CD4-positive, CD25-positive, alpha-beta regulatory T cell (primary cell): ENCODE measurements at regions not wholly inside any gene's neighbourhood (a gene's known extent, or its start where the extent isn't known, plus 50 kb on each side); places are given as distances from the start of the nearest gene placed in this dataset.
A peak's percentile ranks its signal among the peaks of the same experiment; 100 is the strongest.

Source experiments
- ATAC-seq, 2 donors: fragments of 150-1000 bp; cut with Tn5 transposase; one replicate each; pipeline ENCODE4 v1.10.0; 2021; ENCODE audit warnings: low read depth in 2 of 2, moderate number of reproducible peaks in 2 of 2, moderate library complexity in 1 of 2
- DNase-seq, 3 donors: peaks; one replicate each; pipeline versions ENCODE4 v3.0.0 to v3.0.0-alpha.2; 2012 to 2022; ENCODE audit warnings: mixed read lengths in 1 of 3
- H3K27ac ChIP-seq: one replicate; pipeline ENCODE4 v1.7.0; 2013; ENCODE audit warnings: mild to moderate bottlenecking, low read length; ENCODE audit not compliant: insufficient read depth, poor library complexity, severe bottlenecking
- H3K27me3 ChIP-seq: one replicate; pipeline ENCODE4 v1.7.0; 2013; ENCODE audit warnings: low read length; ENCODE audit not compliant: control insufficient read depth, insufficient read depth
- H3K36me3 ChIP-seq: one replicate; pipeline ENCODE4 v1.7.0; 2013; ENCODE audit warnings: mild to moderate bottlenecking, low read length, moderate library complexity; ENCODE audit not compliant: control insufficient read depth, insufficient read depth
- H3K4me1 ChIP-seq: 2 replicates; pipeline ENCODE4 v1.7.0; 2013; ENCODE audit warnings: mild to moderate bottlenecking, low read length; ENCODE audit not compliant: insufficient read depth, control insufficient read depth, poor library complexity, severe bottlenecking
- H3K4me3 ChIP-seq: one replicate; pipeline ENCODE4 v1.7.0; 2013; ENCODE audit warnings: low read depth, mild to moderate bottlenecking, low read length, moderate library complexity
- H3K9me3 ChIP-seq, 2 experiments: 1 replicate in 1 of 2; 2 replicates in 1 of 2; pipeline ENCODE4 v1.7.0; 2013; ENCODE audit warnings: low read length in 2 of 2, mild to moderate bottlenecking in 1 of 2, moderate library complexity in 1 of 2; ENCODE audit not compliant: control insufficient read depth in 2 of 2
- H3K27ac Mint-ChIP-seq, 3 donors: one replicate each; pipeline ENCODE4 v1.8.0; 2020 to 2022; ENCODE audit warnings: mild to moderate bottlenecking in 3 of 3, mixed read lengths in 3 of 3, moderate library complexity in 2 of 3
- H3K27me3 Mint-ChIP-seq: one replicate; pipeline ENCODE4 v1.8.0; 2022; ENCODE audit warnings: mild to moderate bottlenecking, mixed read lengths
- H3K36me3 Mint-ChIP-seq: one replicate; pipeline ENCODE4 v1.8.0; 2020; ENCODE audit warnings: mixed read lengths
- H3K4me1 Mint-ChIP-seq, 4 donors: one replicate each; pipeline ENCODE4 v1.8.0; 2020 to 2022; ENCODE audit warnings: mixed read lengths in 4 of 4, mild to moderate bottlenecking in 1 of 4
- H3K4me3 Mint-ChIP-seq, 4 donors: one replicate each; pipeline ENCODE4 v1.8.0; 2020 to 2022; ENCODE audit warnings: mild to moderate bottlenecking in 4 of 4, mixed read lengths in 4 of 4, moderate library complexity in 3 of 4
- H3K9me3 Mint-ChIP-seq, 7 donors: one replicate each; pipeline ENCODE4 v1.8.0; 2020 to 2022; ENCODE audit warnings: mixed read lengths in 7 of 7, mild to moderate bottlenecking in 3 of 7, moderate library complexity in 2 of 7

DNA sequence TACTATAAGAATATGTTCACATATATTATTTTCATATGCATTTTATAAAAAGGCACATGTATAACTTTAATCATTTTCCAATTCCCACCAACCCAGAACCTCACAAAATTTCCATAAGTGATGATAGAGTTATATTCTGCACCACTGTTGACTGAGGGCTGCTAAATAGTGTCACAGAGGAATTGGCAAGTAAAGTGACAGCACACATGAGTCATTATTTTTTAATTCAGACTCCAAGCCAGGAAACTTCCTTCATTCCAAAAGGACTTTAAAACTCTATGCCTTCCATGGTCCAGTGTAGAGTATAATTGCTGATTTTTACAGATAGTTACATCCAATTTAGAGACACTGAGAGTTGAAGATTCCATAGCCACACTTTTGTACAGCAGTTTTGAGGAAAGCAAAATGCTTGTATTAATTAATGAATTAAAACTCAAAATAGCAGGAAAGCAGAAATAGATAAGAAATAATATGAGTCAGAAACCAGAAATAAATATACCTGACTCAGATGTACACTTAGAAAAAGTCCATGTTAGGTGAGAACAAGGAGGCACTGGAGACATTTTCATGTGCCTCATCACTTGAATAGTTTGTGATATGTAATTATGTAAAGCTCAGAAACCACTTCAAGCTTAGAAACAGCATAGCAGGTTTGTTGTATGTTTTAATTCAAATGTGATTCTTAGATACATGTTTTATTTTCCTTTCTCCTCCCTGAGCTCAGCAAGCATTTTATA is 425.2 kb upstream of the OPRM1 start:
- ATAC-seq (no peak), DNase-seq (no peak)
- H3K36me3 Mint-ChIP-seq = no peaks in the 10 kb centered on the region
- H3K9me3 ChIP-seq = no peaks in the 10 kb centered on the region
- H3K4me3 Mint-ChIP-seq = no peak overlapping the region
- no peaks in the 10 kb centered on the region for H3K36me3 ChIP-seq
- no peak overlapping the region for H3K27ac Mint-ChIP-seq
- H3K27ac ChIP-seq = no peak overlapping the region
- no peaks in the 10 kb centered on the region for H3K4me1 ChIP-seq
- no peak overlapping the region for H3K4me3 ChIP-seq
- H3K27me3 ChIP-seq = no peaks in the 10 kb centered on the region
- H3K27me3 Mint-ChIP-seq = no peaks in the 10 kb centered on the region
- no peaks in the 10 kb centered on the region for H3K9me3 Mint-ChIP-seq
- no peaks in the 10 kb centered on the region for H3K4me1 Mint-ChIP-seq

DNA sequence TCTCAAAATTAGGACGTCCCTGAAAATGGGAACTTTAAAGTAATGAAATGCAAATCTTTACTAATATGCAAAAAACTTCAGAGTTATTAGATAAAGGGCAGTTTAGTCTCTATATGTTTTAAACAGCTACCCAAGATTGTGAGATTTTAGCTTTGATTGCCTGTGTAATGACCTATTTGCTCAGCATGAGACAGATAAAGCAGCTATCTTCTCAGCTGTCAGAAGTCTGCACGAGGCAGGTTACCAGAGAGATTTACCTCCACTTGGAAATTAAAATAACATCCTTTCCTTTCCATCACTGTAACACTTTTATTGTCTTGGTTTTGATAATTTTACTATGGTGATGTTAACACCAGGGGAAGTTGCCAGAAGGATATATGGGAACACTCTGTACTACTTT is 436.6 kb upstream of the OPRM1 start:
- H3K9me3 Mint-ChIP-seq = peaks cover 0 to 4% (median 0%) of the 10 kb centered on the region in 7 donors
- H3K4me3 Mint-ChIP-seq = no peak overlapping the region
- no peaks in the 10 kb centered on the region for H3K27me3 ChIP-seq
- no peaks in the 10 kb centered on the region for H3K4me1 Mint-ChIP-seq
- H3K9me3 ChIP-seq = no peaks in the 10 kb centered on the region
- no peaks in the 10 kb centered on the region for H3K4me1 ChIP-seq
- no peaks in the 10 kb centered on the region for H3K36me3 Mint-ChIP-seq
- H3K36me3 ChIP-seq = no peaks in the 10 kb centered on the region
- no peaks in the 10 kb centered on the region for H3K27me3 Mint-ChIP-seq
- no peak overlapping the region for H3K27ac Mint-ChIP-seq
- ATAC-seq = no peak
- no peak overlapping the region for H3K4me3 ChIP-seq
- DNase-seq = no peak
- no peak overlapping the region for H3K27ac ChIP-seq

DNA sequence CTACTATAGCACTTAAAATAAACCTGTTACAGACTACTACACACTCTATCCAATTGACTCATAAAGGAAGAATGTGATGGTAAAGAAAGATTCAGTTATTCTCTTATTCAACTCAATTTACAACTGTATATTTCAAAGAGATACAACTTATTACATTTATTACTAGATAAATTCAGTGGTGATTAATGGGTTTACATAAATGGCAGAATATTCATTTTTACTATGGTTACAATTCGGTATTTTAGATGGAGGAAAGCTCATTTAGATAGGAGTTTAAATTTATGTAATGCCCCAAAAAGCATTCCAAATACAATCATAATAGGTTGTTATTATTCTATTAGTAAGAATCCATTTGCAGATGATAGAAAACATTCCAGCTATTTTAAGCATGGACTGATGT is 439.1 kb upstream of the OPRM1 start:
- Histone ChIP-seq H3K9me3 (no peaks in the 10 kb centered on the region), H3K27me3 (no peaks in the 10 kb centered on the region), H3K4me1 (no peaks in the 10 kb centered on the region), H3K27ac (no peak overlapping the region), H3K4me3 (no peak overlapping the region), H3K36me3 (no peaks in the 10 kb centered on the region)
- ATAC-seq (no peak), DNase-seq (no peak)
- no peaks in the 10 kb centered on the region for H3K4me1 Mint-ChIP-seq
- H3K9me3 Mint-ChIP-seq = peaks cover 0 to 3% (median 0%) of the 10 kb centered on the region in 7 donors
- no peak overlapping the region for H3K27ac Mint-ChIP-seq
- H3K36me3 Mint-ChIP-seq = no peaks in the 10 kb centered on the region
- H3K27me3 Mint-ChIP-seq = no peaks in the 10 kb centered on the region
- no peak overlapping the region for H3K4me3 Mint-ChIP-seq

DNA sequence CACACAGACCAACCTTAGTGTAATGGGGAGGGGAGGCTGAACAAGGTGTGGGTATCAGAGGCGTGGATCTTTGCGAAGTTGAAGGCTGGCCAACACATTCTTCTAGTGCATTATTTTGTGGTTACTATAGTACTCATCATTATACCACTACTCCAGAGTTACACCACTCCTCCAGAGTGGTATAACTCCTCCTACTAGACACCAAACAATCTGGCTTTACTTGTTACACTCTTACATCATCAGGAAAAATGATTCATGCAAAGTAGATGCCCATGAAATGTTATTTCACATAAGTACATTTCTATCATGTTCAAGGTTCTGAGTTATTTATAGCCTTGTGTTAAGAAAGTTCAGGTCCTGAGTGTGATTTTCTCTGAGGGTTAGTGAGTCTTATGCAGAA is 443.1 kb upstream of the OPRM1 start:
- H3K4me1 ChIP-seq = no peaks in the 10 kb centered on the region
- no peak overlapping the region for H3K27ac ChIP-seq
- DNase-seq (no peak), ATAC-seq (no peak)
- Mint-ChIP-seq H3K4me1 (no peaks in the 10 kb centered on the region), H3K27ac (no peak overlapping the region), H3K4me3 (no peak overlapping the region), H3K27me3 (no peaks in the 10 kb centered on the region), H3K36me3 (no peaks in the 10 kb centered on the region), H3K9me3 (peaks cover 0 to 7% (median 2%) of the 10 kb centered on the region in 7 donors)
- H3K36me3 ChIP-seq = no peaks in the 10 kb centered on the region
- no peaks in the 10 kb centered on the region for H3K9me3 ChIP-seq
- no peaks in the 10 kb centered on the region for H3K27me3 ChIP-seq
- H3K4me3 ChIP-seq = no peak overlapping the region

- H3K4me3 ChIP-seq = no peak overlapping the region
- H3K27ac ChIP-seq = no peak overlapping the region
- no peaks in the 10 kb centered on the region for H3K4me1 ChIP-seq
- H3K9me3 ChIP-seq = no peaks in the 10 kb centered on the region
- Mint-ChIP-seq H3K27ac (no peak overlapping the region), H3K27me3 (no peaks in the 10 kb centered on the region), H3K9me3 (peaks cover 0 to 10% (median 2%) of the 10 kb centered on the region in 7 donors), H3K4me3 (no peak overlapping the region), H3K36me3 (no peaks in the 10 kb centered on the region), H3K4me1 (no peaks in the 10 kb centered on the region)
- no peak for DNase-seq
- no peaks in the 10 kb centered on the region for H3K27me3 ChIP-seq
- H3K36me3 ChIP-seq = no peaks in the 10 kb centered on the region
- ATAC-seq = no peak
Measured at GRCh38 chr6:153594871-153595270, 444.2 kb upstream of the OPRM1 start.

DNA sequence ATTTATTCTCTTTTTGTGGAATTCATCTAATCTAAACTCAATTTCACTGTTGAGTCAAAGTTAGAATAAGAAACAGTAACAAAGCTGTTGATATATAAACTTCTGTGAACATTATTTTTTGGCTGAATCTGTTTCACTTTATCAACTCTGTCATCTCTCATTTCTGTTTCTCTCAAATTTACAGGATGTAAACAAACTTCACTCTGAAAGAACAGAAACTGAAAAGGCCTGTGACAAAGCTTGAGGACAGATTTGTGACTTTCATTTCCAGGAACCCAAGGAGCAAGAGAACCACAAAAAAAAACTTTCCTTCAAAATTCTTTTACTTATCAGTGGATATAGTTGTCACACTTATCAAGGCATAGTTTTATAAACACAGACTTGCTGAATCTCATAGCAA is 447.9 kb upstream of the OPRM1 start:
- Histone ChIP-seq H3K27ac (no peak overlapping the region), H3K36me3 (no peaks in the 10 kb centered on the region), H3K27me3 (no peaks in the 10 kb centered on the region), H3K4me3 (no peak overlapping the region), H3K9me3 (no peaks in the 10 kb centered on the region), H3K4me1 (no peaks in the 10 kb centered on the region)
- Mint-ChIP-seq H3K27ac (no peak overlapping the region), H3K4me1 (no peaks in the 10 kb centered on the region), H3K9me3 (peaks cover 0 to 10% (median 4%) of the 10 kb centered on the region in 7 donors), H3K4me3 (no peak overlapping the region), H3K36me3 (no peaks in the 10 kb centered on the region), H3K27me3 (no peaks in the 10 kb centered on the region)
- ATAC-seq = no peak
- peak in 1 of 3 donors; percentile 7 for DNase-seq

DNA sequence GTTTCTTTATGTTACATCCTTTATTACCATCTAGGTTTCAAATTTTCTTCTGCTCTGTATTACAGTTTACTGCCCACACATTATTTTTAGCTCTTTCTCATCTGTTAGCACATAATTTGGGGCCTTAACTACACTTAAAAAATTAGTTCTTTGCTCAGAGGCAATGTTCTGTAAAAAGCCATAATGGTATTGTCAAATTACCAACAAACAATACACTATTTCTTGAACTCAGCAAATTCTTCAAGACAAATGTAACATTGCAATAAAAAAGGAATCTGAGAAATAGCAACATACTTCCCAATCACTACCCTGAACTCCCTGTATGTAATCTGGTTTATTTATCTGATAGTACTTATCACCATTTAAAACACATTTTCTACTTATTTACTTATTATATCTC is 448.6 kb upstream of the OPRM1 start:
- H3K9me3 ChIP-seq = no peaks in the 10 kb centered on the region
- peaks cover 0 to 10% (median 4%) of the 10 kb centered on the region in 7 donors for H3K9me3 Mint-ChIP-seq
- H3K27ac Mint-ChIP-seq = no peak overlapping the region
- no peak overlapping the region for H3K4me3 Mint-ChIP-seq
- no peaks in the 10 kb centered on the region for H3K4me1 Mint-ChIP-seq
- no peaks in the 10 kb centered on the region for H3K27me3 Mint-ChIP-seq
- H3K4me1 ChIP-seq = no peaks in the 10 kb centered on the region
- DNase-seq = no peak
- H3K27me3 ChIP-seq = no peaks in the 10 kb centered on the region
- H3K36me3 ChIP-seq = no peaks in the 10 kb centered on the region
- H3K4me3 ChIP-seq = no peak overlapping the region
- ATAC-seq = no peak
- H3K27ac ChIP-seq = no peak overlapping the region
- no peaks in the 10 kb centered on the region for H3K36me3 Mint-ChIP-seq

GRCh38 chr6:153588330-153588729 is 450.7 kb upstream of the OPRM1 start:
- no peaks in the 10 kb centered on the region for H3K4me1 ChIP-seq
- no peaks in the 10 kb centered on the region for H3K9me3 ChIP-seq
- no peaks in the 10 kb centered on the region for H3K27me3 ChIP-seq
- no peak for DNase-seq
- no peaks in the 10 kb centered on the region for H3K27me3 Mint-ChIP-seq
- no peak for ATAC-seq
- H3K4me3 ChIP-seq = no peak overlapping the region
- H3K36me3 ChIP-seq = no peaks in the 10 kb centered on the region
- no peaks in the 10 kb centered on the region for H3K36me3 Mint-ChIP-seq
- no peak overlapping the region for H3K27ac Mint-ChIP-seq
- no peak overlapping the region for H3K4me3 Mint-ChIP-seq
- H3K27ac ChIP-seq = no peak overlapping the region
- H3K9me3 Mint-ChIP-seq = peaks cover 0 to 10% (median 2%) of the 10 kb centered on the region in 7 donors
- no peaks in the 10 kb centered on the region for H3K4me1 Mint-ChIP-seq
